SU-DHL-6 (cell line): ENCODE measurements at regions not wholly inside any gene's neighbourhood (a gene's known extent, or its start where the extent isn't known, plus 50 kb on each side); places are given as distances from the start of the nearest gene placed in this dataset.

Source experiments
- EZH2phosphoT487 ChIP-seq: fragments of 200-600 bp; sonication (generic), shearing (Covaris generic); conservative IDR thresholded peaks from 2 replicates; pipeline ENCODE4 v1.6.1; 2018; ENCODE audit warnings: mild to moderate bottlenecking, antibody characterized with exemption, low read length, moderate library complexity, mixed read lengths
- TF ChIP-seq, protein P1 (sequence below): fragments of 200-600 bp; sonication (generic); IDR thresholded peaks from one replicate; pipeline ENCODE4 v1.5.1; 2017; ENCODE audit warnings: antibody characterized with exemption, mild to moderate bottlenecking, low read length, moderate library complexity; ENCODE audit not compliant: insufficient read depth, poor library complexity, severe bottlenecking

DNA sequence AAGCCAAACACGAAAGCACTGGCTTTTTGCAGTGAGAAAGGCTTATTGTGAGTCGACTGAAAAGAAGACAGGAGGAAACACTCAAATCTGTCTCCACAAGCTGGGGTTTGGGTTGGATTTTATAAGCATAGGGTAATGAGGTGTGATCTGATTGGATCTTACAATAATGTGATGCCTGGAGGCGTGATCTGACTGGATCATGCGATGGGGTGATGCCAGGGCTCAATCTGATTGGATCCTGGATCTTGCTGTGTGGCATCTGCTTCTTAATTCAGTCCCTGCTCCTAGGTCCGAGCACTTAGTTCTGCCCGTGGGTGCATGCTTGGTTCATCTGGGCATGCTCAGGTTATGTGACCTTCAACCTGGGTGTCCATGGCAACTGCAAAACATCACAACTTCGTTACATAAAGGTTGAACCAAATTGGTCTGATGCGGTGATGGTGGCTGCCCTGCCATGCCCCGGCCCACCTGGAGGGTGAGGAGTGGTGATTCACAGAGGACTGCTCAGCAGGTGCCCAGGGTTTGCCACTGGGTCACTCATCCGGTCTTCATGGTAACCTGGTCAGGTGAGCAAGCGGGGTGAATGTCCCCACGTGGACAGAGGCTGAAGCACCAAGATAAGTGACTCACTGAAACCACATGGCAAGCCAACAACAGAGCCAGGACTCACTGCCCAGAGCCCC lies 111.0 kb downstream of the KCNF1 start:
- TF ChIP-seq, protein P1, sequence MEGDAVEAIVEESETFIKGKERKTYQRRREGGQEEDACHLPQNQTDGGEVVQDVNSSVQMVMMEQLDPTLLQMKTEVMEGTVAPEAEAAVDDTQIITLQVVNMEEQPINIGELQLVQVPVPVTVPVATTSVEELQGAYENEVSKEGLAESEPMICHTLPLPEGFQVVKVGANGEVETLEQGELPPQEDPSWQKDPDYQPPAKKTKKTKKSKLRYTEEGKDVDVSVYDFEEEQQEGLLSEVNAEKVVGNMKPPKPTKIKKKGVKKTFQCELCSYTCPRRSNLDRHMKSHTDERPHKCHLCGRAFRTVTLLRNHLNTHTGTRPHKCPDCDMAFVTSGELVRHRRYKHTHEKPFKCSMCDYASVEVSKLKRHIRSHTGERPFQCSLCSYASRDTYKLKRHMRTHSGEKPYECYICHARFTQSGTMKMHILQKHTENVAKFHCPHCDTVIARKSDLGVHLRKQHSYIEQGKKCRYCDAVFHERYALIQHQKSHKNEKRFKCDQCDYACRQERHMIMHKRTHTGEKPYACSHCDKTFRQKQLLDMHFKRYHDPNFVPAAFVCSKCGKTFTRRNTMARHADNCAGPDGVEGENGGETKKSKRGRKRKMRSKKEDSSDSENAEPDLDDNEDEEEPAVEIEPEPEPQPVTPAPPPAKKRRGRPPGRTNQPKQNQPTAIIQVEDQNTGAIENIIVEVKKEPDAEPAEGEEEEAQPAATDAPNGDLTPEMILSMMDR, result no peak
- TF ChIP-seq EZH2phosphoT487, result no peak
